Sigmoid colon (tissue), 4 donors: ENCODE measurements at regions not wholly inside any gene's neighbourhood (a gene's known extent, or its start where the extent isn't known, plus 50 kb on each side); places are given as distances from the start of the nearest gene placed in this dataset.

Experiments
- POLR2A ChIP-seq, 2 donors: fragments of 450-650 bp; IDR thresholded peaks; one replicate each; pipeline ENCODE4 v1.6.1; 2016; ENCODE audit warnings: antibody characterized with exemption in 2 of 2, mild to moderate bottlenecking in 2 of 2, moderate library complexity in 2 of 2
- POLR2AphosphoS5 ChIP-seq, 4 donors: sonication (generic); formaldehyde crosslinking; IDR thresholded peaks; one replicate each; pipeline ENCODE4 v1.6.1; 2017; ENCODE audit warnings: antibody characterized with exemption in 4 of 4
- TF ChIP-seq, protein P1 (sequence below), 4 experiments: fragments of 450-650 bp in 3 of 4; fragments of 200-600 bp in 1 of 4; IDR thresholded peaks; one replicate each; pipeline ENCODE4 v1.5.1; 2016 to 2019; ENCODE audit warnings: antibody characterized with exemption in 4 of 4, mild to moderate bottlenecking in 3 of 4, moderate library complexity in 2 of 4

DNA sequence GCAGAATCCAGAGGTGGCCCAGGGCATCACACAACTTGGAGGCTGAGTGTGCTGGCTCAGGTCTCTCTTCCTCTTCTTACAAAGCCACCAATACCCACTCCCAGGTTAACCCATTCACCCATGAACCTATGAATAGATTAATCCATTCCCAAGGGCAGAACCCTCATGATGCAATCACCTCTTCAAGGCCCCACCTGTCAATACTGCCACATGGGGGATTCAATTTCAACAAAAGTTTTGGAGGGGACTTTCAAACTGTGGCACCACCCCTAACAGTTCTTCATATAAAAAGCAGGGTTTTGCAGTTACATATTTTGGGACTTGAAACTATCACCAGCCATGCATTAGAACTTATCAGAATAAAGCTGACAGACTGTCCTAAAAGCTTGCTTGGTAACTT, 193.6 kb upstream of the RNF32 start:
- TF ChIP-seq, protein P1, sequence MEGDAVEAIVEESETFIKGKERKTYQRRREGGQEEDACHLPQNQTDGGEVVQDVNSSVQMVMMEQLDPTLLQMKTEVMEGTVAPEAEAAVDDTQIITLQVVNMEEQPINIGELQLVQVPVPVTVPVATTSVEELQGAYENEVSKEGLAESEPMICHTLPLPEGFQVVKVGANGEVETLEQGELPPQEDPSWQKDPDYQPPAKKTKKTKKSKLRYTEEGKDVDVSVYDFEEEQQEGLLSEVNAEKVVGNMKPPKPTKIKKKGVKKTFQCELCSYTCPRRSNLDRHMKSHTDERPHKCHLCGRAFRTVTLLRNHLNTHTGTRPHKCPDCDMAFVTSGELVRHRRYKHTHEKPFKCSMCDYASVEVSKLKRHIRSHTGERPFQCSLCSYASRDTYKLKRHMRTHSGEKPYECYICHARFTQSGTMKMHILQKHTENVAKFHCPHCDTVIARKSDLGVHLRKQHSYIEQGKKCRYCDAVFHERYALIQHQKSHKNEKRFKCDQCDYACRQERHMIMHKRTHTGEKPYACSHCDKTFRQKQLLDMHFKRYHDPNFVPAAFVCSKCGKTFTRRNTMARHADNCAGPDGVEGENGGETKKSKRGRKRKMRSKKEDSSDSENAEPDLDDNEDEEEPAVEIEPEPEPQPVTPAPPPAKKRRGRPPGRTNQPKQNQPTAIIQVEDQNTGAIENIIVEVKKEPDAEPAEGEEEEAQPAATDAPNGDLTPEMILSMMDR (IDR thresholded peaks at IDR 0.05) = no peak
- no peak for TF ChIP-seq POLR2A (IDR thresholded peaks at IDR 0.05)
- no peak for TF ChIP-seq POLR2AphosphoS5 (IDR thresholded peaks at IDR 0.05)
